ENCODE measurements at regions not wholly inside any gene's neighbourhood (a gene's known extent, or its start where the extent isn't known, plus 50 kb on each side); places are given as distances from the start of the nearest gene placed in this dataset.

GRCh38 chr1:173285048-173285447, 77.9 kb upstream of the TNFSF4 start:
- Histone ChIP-seq H4K91ac (replicated peaks; ENCODE audit: insufficient read length, low read length) (no peak overlapping the region), H3K4me1 (replicated peaks in 1 of 4; ENCODE audit: control insufficient read depth in 3 of 4, insufficient read depth in 4 of 4, low read length in 3 of 4) (no peaks in the 10 kb centered on the region), H3K79me1 (ENCODE audit: low read depth, low read length) (no peaks in the 10 kb centered on the region), H3K79me2 (ENCODE audit: control insufficient read depth in 1 of 2, insufficient read depth in 2 of 2, low read length in 2 of 2) (no peaks in the 10 kb centered on the region), H3K4me3 (ENCODE audit: extremely low read depth in 1 of 4, insufficient read depth in 2 of 4, low read depth in 3 of 4, low read length in 4 of 4) (no peak overlapping the region), H2BK12ac (ENCODE audit: low read depth, low read length) (no peak overlapping the region), H2BK15ac (ENCODE audit: low read length) (no peak overlapping the region), H2BK20ac (ENCODE audit: low read length) (no peak overlapping the region), H2BK5ac (ENCODE audit: low read depth, low read length) (no peak overlapping the region), H2AK5ac (ENCODE audit: low read depth, low read length) (no peak overlapping the region), H2BK120ac (replicated peaks; ENCODE audit: low read depth, low read length) (no peak overlapping the region), H2AFZ (ENCODE audit: low read length) (no peak overlapping the region), H3K36me3 (ENCODE audit: control insufficient read depth in 2 of 4, insufficient read depth in 4 of 4, low read length in 3 of 4) (no peaks in the 10 kb centered on the region), H3K14ac (ENCODE audit: insufficient read length) (no peak overlapping the region), H4K20me1 (replicated peaks in 1 of 2; ENCODE audit: control insufficient read depth in 1 of 2, insufficient read depth in 2 of 2, low read length in 2 of 2) (no peaks in the 10 kb centered on the region), H4K5ac (ENCODE audit: insufficient read length, low read depth, low read length) (no peak overlapping the region), H3K56ac (replicated peaks; ENCODE audit: insufficient read length, low read depth, low read length) (no peak overlapping the region), H3K4me2 (ENCODE audit: insufficient read depth in 1 of 2, low read depth in 2 of 2, low read length in 2 of 2) (no peak overlapping the region), H3K27me3 (replicated peaks in 1 of 4; ENCODE audit: control insufficient read depth in 3 of 4, extremely low read depth in 1 of 4, insufficient read depth in 3 of 4, low read length in 3 of 4) (no peaks in the 10 kb centered on the region), H3K9me3 (ENCODE audit: insufficient read depth in 2 of 2, low read depth in 1 of 2, low read length in 1 of 2) (no peaks in the 10 kb centered on the region), H3K23ac (ENCODE audit: insufficient read length) (no peak overlapping the region), H3K23me2 (ENCODE audit: low read depth, low read length) (no peaks in the 10 kb centered on the region), H3K9ac (replicated peaks in 1 of 4; ENCODE audit: extremely low read depth in 1 of 4, low read depth in 3 of 4, low read length in 3 of 4) (no peak overlapping the region), H3K18ac (ENCODE audit: extremely low read depth, low read length) (no peak overlapping the region), H4K8ac (ENCODE audit: extremely low read depth, insufficient read depth, low read length) (no peak overlapping the region), H3K4ac (replicated peaks; ENCODE audit: insufficient read length, low read depth, low read length) (no peak overlapping the region), H3K27ac (ENCODE audit: low read depth, low read length) (no peak overlapping the region)
- DNase-seq (ENCODE audit: low read depth in 1 of 2, low spot score in 2 of 2) (no peak), FAIRE-seq (no peak)
- WGBS, 2 experiments (ENCODE audit: extremely low coverage in 1 of 2, insufficient coverage in 1 of 2, insufficient read length in 1 of 2, insufficient replicate concordance in 2 of 2, low coverage in 1 of 2, low lambda C conversion rate in 2 of 2, missing lambda C conversion rate in 1 of 2): 90% methylated on average over 3 of the region's 3 CpGs; no CpG with 5 or more reads in 1 of the 2 experiments
- no peak for TF ChIP-seq TAF1 (IDR thresholded peaks at IDR 0.05; ENCODE audit: low read depth, low read length)
- TF ChIP-seq SIN3A (conservative IDR thresholded peaks at IDR 0.05 in 1 of 2, IDR thresholded peaks at IDR 0.05 in 1 of 2; ENCODE audit: low read depth in 1 of 2, low read length in 2 of 2): no peak
- TF ChIP-seq CREB1 (IDR thresholded peaks at IDR 0.05): no peak
- TF ChIP-seq SUZ12 (IDR thresholded peaks at IDR 0.05; ENCODE audit: low read length): no peak
- no peak for TF ChIP-seq CTCF (IDR thresholded peaks at IDR 0.05; ENCODE audit: control extremely low read depth in 1 of 3, insufficient read depth in 1 of 3, low read depth in 1 of 3, low read length in 3 of 3)
- no peak for TF ChIP-seq SP2 (IDR thresholded peaks at IDR 0.05; ENCODE audit: low read length)
- no peak for TF ChIP-seq TCF12 (IDR thresholded peaks at IDR 0.05; ENCODE audit: low read depth, low read length)
- no peak for TF ChIP-seq NRF1 (IDR thresholded peaks at IDR 0.05; ENCODE audit: low read depth, low read length)
- TF ChIP-seq GABPA (IDR thresholded peaks at IDR 0.05; ENCODE audit: borderline replicate concordance, insufficient read depth, low read length): no peak
- no peak for TF ChIP-seq CEBPB (IDR thresholded peaks at IDR 0.05; ENCODE audit: low read depth, low read length)
- TF ChIP-seq MAFK (IDR thresholded peaks at IDR 0.05; ENCODE audit: low read depth, low read length): no peak
- no peak for TF ChIP-seq GTF2F1 (IDR thresholded peaks at IDR 0.05; ENCODE audit: borderline replicate concordance, low read depth, low read length)
- TF ChIP-seq RBBP5 (IDR thresholded peaks at IDR 0.05; ENCODE audit: borderline replicate concordance, low read depth, low read length): no peak
- ChIA-PET POLR2A (ENCODE audit: partially characterized antibody) (no interaction called here), CTCF (ENCODE audit: partially characterized antibody) (no interaction called here)

All from H1 (cell line).